ENCODE measurements at regions not wholly inside any gene's neighbourhood (a gene's known extent, or its start where the extent isn't known, plus 50 kb on each side); places are given as distances from the start of the nearest gene placed in this dataset.

GRCh38 chr4:117324851-117325491 is 239.6 kb upstream of the TRAM1L1 start:
- H3K4me3 ChIP-seq (ENCODE audit: low read depth, low read length) = no peak overlapping the region
- DNase-seq (ENCODE audit: low read depth) = peak; percentile 6
- no peak for TF ChIP-seq CTCF (IDR thresholded peaks at IDR 0.05; ENCODE audit: low read depth, low read length)
- no peak for TF ChIP-seq POLR2A (IDR thresholded peaks at IDR 0.05; ENCODE audit: extremely low read depth, insufficient read length)
- TF ChIP-seq MYC (IDR thresholded peaks at IDR 0.05; ENCODE audit: low read depth, low read length) = no peak
- TF ChIP-seq MAX (IDR thresholded peaks at IDR 0.05; ENCODE audit: low read depth, low read length) = no peak

GRCh38 chr4:117326091-117326490 is 240.7 kb upstream of the TRAM1L1 start:
- TF ChIP-seq MAX (IDR thresholded peaks at IDR 0.05; ENCODE audit: low read depth, low read length) = no peak
- TF ChIP-seq CTCF (IDR thresholded peaks at IDR 0.05; ENCODE audit: low read depth, low read length) = no peak
- no peak for TF ChIP-seq POLR2A (IDR thresholded peaks at IDR 0.05; ENCODE audit: extremely low read depth, insufficient read length)
- no peak for TF ChIP-seq MYC (IDR thresholded peaks at IDR 0.05; ENCODE audit: low read depth, low read length)
- H3K4me3 ChIP-seq (ENCODE audit: low read depth, low read length) = no peak overlapping the region
- no peak for DNase-seq (ENCODE audit: low read depth)

GRCh38 chr4:117327491-117327890 is 242.1 kb upstream of the TRAM1L1 start:
- no peak for DNase-seq (ENCODE audit: low read depth)
- H3K4me3 ChIP-seq (ENCODE audit: low read depth, low read length) = no peak overlapping the region
- no peak for TF ChIP-seq MYC (IDR thresholded peaks at IDR 0.05; ENCODE audit: low read depth, low read length)
- TF ChIP-seq MAX (IDR thresholded peaks at IDR 0.05; ENCODE audit: low read depth, low read length) = no peak
- TF ChIP-seq POLR2A (IDR thresholded peaks at IDR 0.05; ENCODE audit: extremely low read depth, insufficient read length) = no peak
- no peak for TF ChIP-seq CTCF (IDR thresholded peaks at IDR 0.05; ENCODE audit: low read depth, low read length)

- no peak for DNase-seq (ENCODE audit: low read depth)
- TF ChIP-seq MYC (IDR thresholded peaks at IDR 0.05; ENCODE audit: low read depth, low read length) (no peak), MAX (IDR thresholded peaks at IDR 0.05; ENCODE audit: low read depth, low read length) (no peak), POLR2A (IDR thresholded peaks at IDR 0.05; ENCODE audit: extremely low read depth, insufficient read length) (no peak), CTCF (IDR thresholded peaks at IDR 0.05; ENCODE audit: low read depth, low read length) (no peak)
- no peak overlapping the region for H3K4me3 ChIP-seq (ENCODE audit: low read depth, low read length)
Observed at GRCh38 chr4:117328333-117328732, 243.0 kb upstream of the TRAM1L1 start.

GRCh38 chr4:117331817-117332216 is 246.4 kb upstream of the TRAM1L1 start:
- no peak overlapping the region for H3K4me3 ChIP-seq (ENCODE audit: low read depth, low read length)
- DNase-seq (ENCODE audit: low read depth) = no peak
- TF ChIP-seq CTCF (IDR thresholded peaks at IDR 0.05; ENCODE audit: low read depth, low read length) = no peak
- TF ChIP-seq MYC (IDR thresholded peaks at IDR 0.05; ENCODE audit: low read depth, low read length) = no peak
- no peak for TF ChIP-seq MAX (IDR thresholded peaks at IDR 0.05; ENCODE audit: low read depth, low read length)
- TF ChIP-seq POLR2A (IDR thresholded peaks at IDR 0.05; ENCODE audit: extremely low read depth, insufficient read length) = no peak

Measured in NB4 (cell line).